ENCODE measurements at regions not wholly inside any gene's neighbourhood (a gene's known extent, or its start where the extent isn't known, plus 50 kb on each side); places are given as distances from the start of the nearest gene placed in this dataset.

DNA sequence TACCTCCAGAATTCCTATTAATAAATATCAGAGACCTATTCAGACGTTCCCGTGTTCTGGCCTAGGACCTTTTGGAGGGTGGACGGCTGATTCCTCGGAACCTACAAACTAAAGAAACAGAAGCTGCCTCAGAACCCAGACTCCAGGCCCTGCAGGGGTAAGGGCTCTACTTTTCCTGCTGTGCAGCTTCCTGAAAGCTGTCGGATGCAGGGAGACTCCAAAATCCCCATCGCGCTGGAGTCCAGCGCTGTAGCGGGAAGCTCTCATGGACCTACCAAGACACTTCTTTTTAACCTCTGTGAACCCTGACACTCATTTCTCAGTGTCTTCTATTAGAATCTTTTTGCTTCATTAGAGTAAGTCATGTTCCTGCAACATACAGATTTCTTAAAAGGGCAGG is 244.5 kb upstream of the PITRM1 start:
- TF ChIP-seq, protein P1, sequence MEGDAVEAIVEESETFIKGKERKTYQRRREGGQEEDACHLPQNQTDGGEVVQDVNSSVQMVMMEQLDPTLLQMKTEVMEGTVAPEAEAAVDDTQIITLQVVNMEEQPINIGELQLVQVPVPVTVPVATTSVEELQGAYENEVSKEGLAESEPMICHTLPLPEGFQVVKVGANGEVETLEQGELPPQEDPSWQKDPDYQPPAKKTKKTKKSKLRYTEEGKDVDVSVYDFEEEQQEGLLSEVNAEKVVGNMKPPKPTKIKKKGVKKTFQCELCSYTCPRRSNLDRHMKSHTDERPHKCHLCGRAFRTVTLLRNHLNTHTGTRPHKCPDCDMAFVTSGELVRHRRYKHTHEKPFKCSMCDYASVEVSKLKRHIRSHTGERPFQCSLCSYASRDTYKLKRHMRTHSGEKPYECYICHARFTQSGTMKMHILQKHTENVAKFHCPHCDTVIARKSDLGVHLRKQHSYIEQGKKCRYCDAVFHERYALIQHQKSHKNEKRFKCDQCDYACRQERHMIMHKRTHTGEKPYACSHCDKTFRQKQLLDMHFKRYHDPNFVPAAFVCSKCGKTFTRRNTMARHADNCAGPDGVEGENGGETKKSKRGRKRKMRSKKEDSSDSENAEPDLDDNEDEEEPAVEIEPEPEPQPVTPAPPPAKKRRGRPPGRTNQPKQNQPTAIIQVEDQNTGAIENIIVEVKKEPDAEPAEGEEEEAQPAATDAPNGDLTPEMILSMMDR (conservative IDR thresholded peaks at IDR 0.05; ENCODE audit: low read depth, low read length), result no peak
- TF ChIP-seq EZH2phosphoT487 (IDR thresholded peaks at IDR 0.05; ENCODE audit: borderline replicate concordance, low read length), result no peak
- no peak for TF ChIP-seq EZH2 (IDR thresholded peaks at IDR 0.05; ENCODE audit: low read length, unreplicated experiment)

All from PC-3 (cell line).